Thoracic aorta (tissue), 2 donors: ENCODE measurements at regions not wholly inside any gene's neighbourhood (a gene's known extent, or its start where the extent isn't known, plus 50 kb on each side); places are given as distances from the start of the nearest gene placed in this dataset.

ENCODE experiments used
- ATAC-seq: fragments of 150-250 bp; one replicate; pipeline ENCODE4 v1.8.0; 2017; ENCODE audit warnings: low read depth; ENCODE audit not compliant: insufficient number of reproducible peaks, low FRiP score
- DNase-seq: peaks from one replicate; pipeline ENCODE4 v3.0.0-alpha.2; 2020; ENCODE audit warnings: low spot score
- H3K27ac ChIP-seq, 2 donors: fragments of 200-600 bp; sonication (generic); 1 replicate in 1 of 2; 2 replicates in 1 of 2; pipeline ENCODE4 v1.5.1; 2016; ENCODE audit warnings: mild to moderate bottlenecking in 2 of 2, moderate library complexity in 2 of 2
- H3K27me3 ChIP-seq: fragments of 200-600 bp; sonication (generic); replicated peaks from 2 replicates; pipeline ENCODE4 v1.6.0; 2016; ENCODE audit warnings: mild to moderate bottlenecking; ENCODE audit not compliant: insufficient read depth
- H3K36me3 ChIP-seq: fragments of 200-600 bp; sonication (generic); one replicate; pipeline ENCODE4 v1.5.1; 2016
- H3K4me1 ChIP-seq, 2 donors: fragments of 200-600 bp; sonication (generic); 1 replicate in 1 of 2; 2 replicates in 1 of 2; pipeline versions ENCODE4 v1.5.1 to v1.6.0; 2016; ENCODE audit warnings: low read depth in 2 of 2, mild to moderate bottlenecking in 1 of 2; ENCODE audit not compliant: control insufficient read depth in 1 of 2
- H3K4me3 ChIP-seq: fragments of 200-600 bp; sonication (generic); 2 replicates; pipeline ENCODE4 v1.5.1; 2016; ENCODE audit warnings: mild to moderate bottlenecking
- H3K9me3 ChIP-seq: fragments of 200-600 bp; sonication (generic); 2 replicates; pipeline ENCODE4 v1.5.1; 2016
- CTCF ChIP-seq: fragments of 200-600 bp; sonication (generic); IDR thresholded peaks from one replicate; pipeline ENCODE4 v1.5.1; 2019; ENCODE audit warnings: antibody characterized with exemption

GRCh38 chr15:66849393-66849745, 147.3 kb downstream of the SMAD6 start:
- DNase-seq = no peak

GRCh38 chr15:66849746-66850077, 147.7 kb downstream of the SMAD6 start:
- H3K4me3 ChIP-seq = no peak overlapping the region
- H3K36me3 ChIP-seq = no peaks in the 10 kb centered on the region
- H3K27me3 ChIP-seq = no peaks in the 10 kb centered on the region
- no peak for ATAC-seq
- peaks cover 28 to 53% of the 10 kb centered on the region in 2 donors for H3K4me1 ChIP-seq
- peak overlapping the region; percentile 86 to 91 for H3K27ac ChIP-seq
- no peak for TF ChIP-seq CTCF
- H3K9me3 ChIP-seq = no peaks in the 10 kb centered on the region
- no peak for DNase-seq

More at GRCh38 chr15:66849393-66849745, 147.3 kb downstream of the SMAD6 start:
- no peak overlapping the region for H3K4me3 ChIP-seq
- no peaks in the 10 kb centered on the region for H3K9me3 ChIP-seq
- H3K27me3 ChIP-seq = no peaks in the 10 kb centered on the region
- H3K27ac ChIP-seq = peak overlapping the region; percentile 86 to 91
- H3K4me1 ChIP-seq = peaks cover 28 to 56% of the 10 kb centered on the region in 2 donors
- no peak for ATAC-seq
- no peaks in the 10 kb centered on the region for H3K36me3 ChIP-seq
- no peak for TF ChIP-seq CTCF

DNA sequence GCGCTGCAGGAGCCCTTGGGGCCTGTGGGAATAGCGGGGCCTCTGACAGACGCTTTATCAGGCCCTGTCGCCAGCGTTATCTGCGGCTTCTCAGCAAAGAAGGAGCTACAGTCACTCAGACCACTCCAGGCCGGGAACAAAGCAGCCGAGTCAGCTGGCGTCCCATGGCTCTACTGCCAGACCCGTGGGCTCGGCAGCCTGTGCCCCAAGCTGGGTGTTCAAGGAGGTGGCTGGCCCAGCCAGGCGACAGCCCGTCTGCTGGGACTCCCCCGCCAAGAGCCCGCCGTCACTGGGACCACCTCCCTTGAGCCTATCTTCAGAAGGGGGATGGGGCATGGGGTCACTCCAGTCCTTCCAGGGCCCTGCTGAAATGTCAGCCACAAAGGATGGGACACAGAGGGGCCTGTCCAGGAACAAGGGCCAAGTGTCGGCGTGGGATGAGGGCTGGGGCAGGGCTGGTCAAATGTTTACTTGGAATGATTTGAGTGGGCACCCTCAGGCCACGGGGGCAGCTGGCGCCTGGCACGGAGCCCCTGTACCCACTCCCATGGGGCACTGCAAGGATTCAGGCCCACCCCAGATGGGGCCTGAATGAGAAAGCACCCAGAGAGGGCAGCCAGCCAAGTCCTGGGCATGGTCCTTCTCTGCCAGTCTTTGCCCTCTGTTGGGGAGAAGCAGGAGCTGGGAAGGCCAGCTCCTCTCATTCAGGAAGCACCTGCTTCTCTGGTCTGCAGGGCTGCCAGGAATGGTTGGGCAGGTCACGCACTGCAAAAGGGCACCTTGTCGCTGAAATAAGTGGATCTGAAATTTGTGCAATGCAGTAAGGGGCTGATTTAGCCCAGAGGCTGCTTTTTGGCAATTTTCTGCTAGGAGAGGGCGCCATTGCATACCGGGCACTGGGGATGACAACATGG, 148.3 kb downstream of the SMAD6 start:
- Histone ChIP-seq H3K9me3 (no peaks in the 10 kb centered on the region), H3K27ac (peak overlapping the region; percentile 86 to 91), H3K4me3 (no peak overlapping the region), H3K36me3 (no peaks in the 10 kb centered on the region), H3K4me1 (peaks cover 28 to 47% of the 10 kb centered on the region in 2 donors), H3K27me3 (no peaks in the 10 kb centered on the region)
- ATAC-seq = no peak
- no peak for TF ChIP-seq CTCF
- no peak for DNase-seq

GRCh38 chr15:66850996-66851310, 148.9 kb downstream of the SMAD6 start:
- Histone ChIP-seq H3K27me3 (no peaks in the 10 kb centered on the region), H3K9me3 (no peaks in the 10 kb centered on the region), H3K4me3 (peak overlapping the region; percentile 32), H3K4me1 (peaks cover 28 to 42% of the 10 kb centered on the region in 2 donors), H3K36me3 (no peaks in the 10 kb centered on the region), H3K27ac (peak overlapping the region; percentile 86 to 91)
- no peak for TF ChIP-seq CTCF
- DNase-seq (no peak), ATAC-seq (no peak)

DNA sequence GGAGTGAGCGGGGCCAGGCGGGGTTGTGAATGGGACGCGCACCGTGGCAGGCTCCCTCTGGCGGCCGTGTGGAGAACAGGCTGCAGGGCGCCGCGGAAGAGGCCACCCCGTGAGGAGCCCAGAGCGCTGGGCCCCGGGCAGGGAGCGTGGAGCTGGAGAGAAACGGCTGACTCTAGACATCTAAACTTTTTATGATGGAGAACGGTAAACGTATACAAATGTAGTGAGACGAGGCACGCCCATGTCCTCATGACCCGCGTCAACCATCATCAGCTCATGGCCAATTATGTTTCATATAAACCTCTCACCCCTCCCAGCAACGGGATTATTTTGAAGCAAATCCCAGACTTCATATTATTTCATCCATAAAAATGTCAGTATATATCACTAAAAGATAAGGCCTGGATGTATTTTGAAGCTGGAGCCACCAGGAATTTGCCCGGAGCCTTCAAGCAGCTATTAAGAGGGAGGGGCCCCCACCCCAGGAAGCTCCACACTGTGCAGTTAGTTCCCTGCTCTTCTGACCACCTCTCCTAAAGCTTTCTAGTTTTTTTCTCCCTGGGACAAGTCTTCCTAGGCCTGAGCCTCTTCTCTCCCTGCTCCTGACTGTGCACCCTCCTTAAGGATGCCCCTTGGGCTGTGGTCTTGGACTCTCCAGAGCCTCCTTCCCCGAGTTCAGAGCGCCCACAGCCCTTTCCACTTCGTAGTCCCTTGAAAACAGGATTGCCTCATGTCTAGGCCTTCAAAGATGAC, 149.5 kb downstream of the SMAD6 start:
- Histone ChIP-seq H3K27ac (peak overlapping the region; percentile 86 to 91), H3K9me3 (no peaks in the 10 kb centered on the region), H3K36me3 (no peaks in the 10 kb centered on the region), H3K4me3 (peak overlapping the region; percentile 32), H3K27me3 (no peaks in the 10 kb centered on the region), H3K4me1 (peaks cover 28 to 40% of the 10 kb centered on the region in 2 donors)
- DNase-seq (peak; percentile 53), ATAC-seq (peak; percentile 60)
- TF ChIP-seq CTCF = peak; percentile 97
